Left lung (tissue), 4 donors: ENCODE measurements at regions not wholly inside any gene's neighbourhood (a gene's known extent, or its start where the extent isn't known, plus 50 kb on each side); places are given as distances from the start of the nearest gene placed in this dataset.

Source experiments
- ATAC-seq: fragments of 200-7000 bp; cut with Tn5 transposase; one replicate; pipeline ENCODE4 v1.9.1; 2020; ENCODE audit warnings: moderate library complexity
- DNase-seq, 4 donors: peaks; one replicate each; pipeline ENCODE4 v3.0.0-alpha.2; 2013 to 2020
- H3K27ac ChIP-seq, 2 donors: fragments of 200-600 bp; sonication (generic) in 1 of 2; one replicate each; pipeline versions ENCODE4 v1.5.0 to v1.8.0; 2020 to 2021
- H3K27me3 ChIP-seq, 2 donors: fragments of 200-600 bp; sonication (generic) in 1 of 2; one replicate each; pipeline versions ENCODE4 v1.5.0 to v1.8.0; 2020 to 2021
- H3K36me3 ChIP-seq, 2 donors: fragments of 200-600 bp; sonication (generic) in 1 of 2; one replicate each; pipeline versions ENCODE4 v1.5.0 to v1.8.0; 2020 to 2021
- H3K4me1 ChIP-seq, 2 donors: fragments of 200-600 bp; one replicate each; pipeline ENCODE4 v1.8.0; 2021
- H3K4me3 ChIP-seq, 2 donors: fragments of 200-600 bp; sonication (generic) in 1 of 2; one replicate each; pipeline versions ENCODE4 v1.5.0 to v1.8.0; 2020 to 2021; ENCODE audit warnings: mild to moderate bottlenecking in 1 of 2
- H3K9me3 ChIP-seq, 2 donors: fragments of 200-600 bp; sonication (generic) in 1 of 2; one replicate each; pipeline versions ENCODE4 v1.5.0 to v1.8.0; 2020 to 2021
- intact Hi-C, 2 donors: fragments of 100-400 bp; cut with DNase I; formaldehyde crosslinking; loops; one replicate each; pipeline versions ENCODE4 v1.11.2 to v1.14.2; 2022
- TF ChIP-seq, protein P1 (sequence below), 2 donors: fragments of 200-600 bp; sonication (generic) in 1 of 2; IDR thresholded peaks; one replicate each; pipeline versions ENCODE4 v1.5.0 to v1.8.0; 2021; ENCODE audit warnings: antibody characterized with exemption in 2 of 2
- donor health status: DM: no; HTN: yes; CAD: no.
- donor health status: DM: no; HTN: no; CAD: no.

DNA sequence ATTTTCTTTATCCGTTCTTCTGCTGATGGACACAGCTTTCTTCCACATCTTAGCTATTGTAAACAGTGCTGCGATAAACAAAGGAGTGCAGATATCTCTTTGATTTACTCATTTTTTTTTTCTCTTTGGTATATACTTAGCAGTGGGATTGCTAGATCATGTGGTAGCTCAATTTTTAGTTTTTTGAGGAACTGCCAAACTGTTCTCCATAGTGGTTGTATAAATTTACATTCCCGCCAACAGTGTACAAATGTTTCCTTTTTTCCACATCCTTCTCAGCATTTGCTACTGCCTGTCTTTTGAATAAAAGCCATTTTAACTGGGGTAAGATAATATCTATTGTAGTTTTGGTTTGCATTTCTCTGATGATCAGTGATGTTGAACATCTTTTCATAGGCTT lies 196.8 kb upstream of the ZNF717 start:
- Histone ChIP-seq H3K27ac (no peak overlapping the region), H3K27me3 (no peaks in the 10 kb centered on the region), H3K4me3 (no peak overlapping the region), H3K9me3 (no peaks in the 10 kb centered on the region), H3K36me3 (no peaks in the 10 kb centered on the region), H3K4me1 (no peaks in the 10 kb centered on the region)
- intact Hi-C loops: no loop called here
- TF ChIP-seq, protein P1, sequence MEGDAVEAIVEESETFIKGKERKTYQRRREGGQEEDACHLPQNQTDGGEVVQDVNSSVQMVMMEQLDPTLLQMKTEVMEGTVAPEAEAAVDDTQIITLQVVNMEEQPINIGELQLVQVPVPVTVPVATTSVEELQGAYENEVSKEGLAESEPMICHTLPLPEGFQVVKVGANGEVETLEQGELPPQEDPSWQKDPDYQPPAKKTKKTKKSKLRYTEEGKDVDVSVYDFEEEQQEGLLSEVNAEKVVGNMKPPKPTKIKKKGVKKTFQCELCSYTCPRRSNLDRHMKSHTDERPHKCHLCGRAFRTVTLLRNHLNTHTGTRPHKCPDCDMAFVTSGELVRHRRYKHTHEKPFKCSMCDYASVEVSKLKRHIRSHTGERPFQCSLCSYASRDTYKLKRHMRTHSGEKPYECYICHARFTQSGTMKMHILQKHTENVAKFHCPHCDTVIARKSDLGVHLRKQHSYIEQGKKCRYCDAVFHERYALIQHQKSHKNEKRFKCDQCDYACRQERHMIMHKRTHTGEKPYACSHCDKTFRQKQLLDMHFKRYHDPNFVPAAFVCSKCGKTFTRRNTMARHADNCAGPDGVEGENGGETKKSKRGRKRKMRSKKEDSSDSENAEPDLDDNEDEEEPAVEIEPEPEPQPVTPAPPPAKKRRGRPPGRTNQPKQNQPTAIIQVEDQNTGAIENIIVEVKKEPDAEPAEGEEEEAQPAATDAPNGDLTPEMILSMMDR (IDR thresholded peaks at IDR 0.05): no peak
- no peak for DNase-seq
- no peak for ATAC-seq

DNA sequence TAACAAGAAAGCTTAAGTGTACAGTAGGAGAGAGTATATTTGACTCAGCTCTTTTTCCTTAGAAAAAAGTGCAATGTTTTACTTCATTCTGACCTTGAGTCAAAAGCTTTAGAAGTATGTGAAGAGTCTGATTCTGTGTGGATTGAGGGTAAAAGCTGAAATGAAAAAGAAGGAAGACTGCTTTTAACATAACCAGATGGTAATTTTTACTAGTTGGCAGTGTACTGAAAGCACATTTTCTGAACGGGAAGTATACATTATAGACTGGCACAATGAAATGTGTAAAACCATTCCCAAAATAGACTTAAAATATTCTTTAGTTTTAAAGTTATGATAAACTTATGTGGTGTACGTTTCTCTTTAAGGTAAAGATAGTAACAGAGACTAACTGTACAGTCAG lies 197.8 kb upstream of the ZNF717 start:
- DNase-seq (no peak), ATAC-seq (no peak)
- no peaks in the 10 kb centered on the region for H3K4me1 ChIP-seq
- no peaks in the 10 kb centered on the region for H3K9me3 ChIP-seq
- H3K27me3 ChIP-seq: no peaks in the 10 kb centered on the region
- H3K36me3 ChIP-seq: no peaks in the 10 kb centered on the region
- TF ChIP-seq, protein P1 (IDR thresholded peaks at IDR 0.05): no peak
- H3K4me3 ChIP-seq: no peak overlapping the region
- H3K27ac ChIP-seq: no peak overlapping the region
- intact Hi-C loops: no loop called here

GRCh38 chr3:75983609-75984290 lies 198.4 kb upstream of the ZNF717 start:
- no peaks in the 10 kb centered on the region for H3K4me1 ChIP-seq
- no peak for ATAC-seq
- H3K27ac ChIP-seq: no peak overlapping the region
- intact Hi-C loops: no loop called here
- TF ChIP-seq, protein P1 (IDR thresholded peaks at IDR 0.05): no peak
- no peaks in the 10 kb centered on the region for H3K36me3 ChIP-seq
- no peaks in the 10 kb centered on the region for H3K27me3 ChIP-seq
- H3K9me3 ChIP-seq: no peaks in the 10 kb centered on the region
- H3K4me3 ChIP-seq: no peak overlapping the region
- no peak for DNase-seq

DNA sequence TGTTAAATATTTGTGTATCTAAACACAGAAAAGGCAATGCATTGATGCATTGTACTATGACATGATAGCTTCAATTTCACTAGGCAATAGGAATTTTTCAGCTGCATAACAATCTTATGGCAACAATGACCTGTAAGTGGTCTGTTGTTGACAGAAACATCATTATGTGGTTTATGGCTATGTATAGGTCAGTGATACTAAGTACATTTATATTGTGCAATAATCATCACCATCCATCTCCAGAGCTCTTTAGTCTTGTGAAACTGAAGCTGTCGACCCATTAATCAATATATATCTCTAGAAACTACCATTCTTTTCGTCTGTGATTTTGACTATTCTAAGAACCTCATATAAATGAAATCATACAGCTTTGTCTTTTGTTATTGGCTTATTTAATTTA lies 200.1 kb upstream of the ZNF717 start:
- DNase-seq (no peak), ATAC-seq (no peak)
- no peaks in the 10 kb centered on the region for H3K36me3 ChIP-seq
- H3K27me3 ChIP-seq: no peaks in the 10 kb centered on the region
- intact Hi-C loops: no loop called here
- no peaks in the 10 kb centered on the region for H3K4me1 ChIP-seq
- H3K4me3 ChIP-seq: no peak overlapping the region
- H3K27ac ChIP-seq: no peak overlapping the region
- TF ChIP-seq, protein P1 (IDR thresholded peaks at IDR 0.05): no peak
- H3K9me3 ChIP-seq: no peaks in the 10 kb centered on the region

- TF ChIP-seq, protein P1 (IDR thresholded peaks at IDR 0.05): no peak
- no peaks in the 10 kb centered on the region for H3K27me3 ChIP-seq
- DNase-seq (no peak), ATAC-seq (no peak)
- H3K4me3 ChIP-seq: no peak overlapping the region
- H3K4me1 ChIP-seq: no peaks in the 10 kb centered on the region
- no peak overlapping the region for H3K27ac ChIP-seq
- H3K36me3 ChIP-seq: no peaks in the 10 kb centered on the region
- intact Hi-C loops: no loop called here
- H3K9me3 ChIP-seq: no peaks in the 10 kb centered on the region
These were observed 224.9 kb upstream of the ZNF717 start for GRCh38 chr3:76010252-76010651.
